ENCODE measurements at regions not wholly inside any gene's neighbourhood (a gene's known extent, or its start where the extent isn't known, plus 50 kb on each side); places are given as distances from the start of the nearest gene placed in this dataset.
"Not testable (repeated sequence)": the region's sequence is repeated elsewhere in the genome, so short reads cannot be mapped to it uniquely, and the experiment has no call there.

GRCh38 chr3:101999177-101999779, 150.0 kb downstream of the NFKBIZ start:
- DNase-seq: no peak

DNA sequence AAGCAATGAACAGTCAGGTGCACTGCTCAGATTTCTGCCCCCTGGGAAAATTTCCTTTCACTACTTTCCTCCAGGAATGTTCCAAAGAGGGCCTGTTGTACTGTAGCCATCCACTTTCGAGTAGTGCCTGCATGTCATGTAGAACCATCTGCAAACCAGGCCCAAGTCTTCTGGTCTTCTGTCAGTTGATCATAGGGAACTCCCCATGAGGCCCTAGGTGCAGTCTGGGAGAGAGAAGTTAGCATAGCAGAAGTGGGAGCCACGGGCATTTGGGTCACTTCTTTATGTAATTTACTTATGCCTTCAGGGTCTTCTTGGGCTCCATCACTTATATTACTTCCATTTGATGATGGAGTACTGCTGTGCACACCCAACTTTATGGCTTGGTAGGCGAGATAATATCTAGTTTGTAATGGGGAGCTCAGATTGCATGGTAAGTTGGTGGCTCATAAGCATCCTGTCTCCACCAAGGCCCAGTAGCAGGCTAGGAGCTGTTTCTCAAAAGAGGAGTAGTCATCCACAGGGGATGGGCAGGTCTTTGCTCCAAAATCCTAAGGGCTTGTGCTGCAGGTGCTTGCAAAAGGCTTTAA, 151.4 kb downstream of the NFKBIZ start:
- DNase-seq: no peak

GRCh38 chr3:102002056-102002455, 152.7 kb downstream of the NFKBIZ start:
- DNase-seq: no peak

DNA sequence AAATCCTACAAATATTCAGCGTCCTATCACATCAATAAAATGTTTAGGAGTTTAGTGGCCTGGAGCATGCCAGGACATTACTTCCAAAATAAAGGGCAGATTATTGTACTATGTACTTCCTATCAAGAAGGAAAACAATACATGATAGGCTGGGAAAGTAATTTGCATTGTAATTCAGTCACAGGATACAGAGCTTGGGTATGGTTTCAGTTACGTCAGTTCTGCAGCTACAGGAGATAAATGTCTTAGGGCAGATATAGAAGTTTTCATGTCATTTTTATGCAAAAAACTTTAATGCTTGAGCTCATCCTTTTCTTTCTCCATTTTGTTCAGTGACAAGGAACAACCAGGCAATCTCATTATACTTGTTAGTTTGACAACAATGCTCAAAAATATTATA, 155.2 kb downstream of the NFKBIZ start:
- DNase-seq: no peak

DNA sequence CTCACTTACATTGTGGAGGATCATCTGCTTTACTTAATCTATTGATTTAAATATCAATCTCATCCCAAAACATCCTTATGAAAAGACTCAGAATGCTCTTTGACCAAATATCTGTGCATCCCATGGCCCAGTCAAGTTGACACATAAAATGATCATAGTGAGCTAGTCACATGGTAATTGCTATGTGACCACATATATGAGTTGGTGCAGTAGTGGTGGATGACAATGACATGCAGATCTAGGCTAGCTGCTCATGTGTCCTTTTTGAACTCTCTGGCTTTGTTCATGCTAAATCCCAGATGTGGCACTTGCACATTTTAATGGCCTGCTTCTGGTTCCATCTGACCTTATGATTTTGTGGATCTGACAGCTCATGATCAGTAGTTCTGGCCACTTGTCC, 156.2 kb downstream of the NFKBIZ start:
- no peak for DNase-seq

DNA sequence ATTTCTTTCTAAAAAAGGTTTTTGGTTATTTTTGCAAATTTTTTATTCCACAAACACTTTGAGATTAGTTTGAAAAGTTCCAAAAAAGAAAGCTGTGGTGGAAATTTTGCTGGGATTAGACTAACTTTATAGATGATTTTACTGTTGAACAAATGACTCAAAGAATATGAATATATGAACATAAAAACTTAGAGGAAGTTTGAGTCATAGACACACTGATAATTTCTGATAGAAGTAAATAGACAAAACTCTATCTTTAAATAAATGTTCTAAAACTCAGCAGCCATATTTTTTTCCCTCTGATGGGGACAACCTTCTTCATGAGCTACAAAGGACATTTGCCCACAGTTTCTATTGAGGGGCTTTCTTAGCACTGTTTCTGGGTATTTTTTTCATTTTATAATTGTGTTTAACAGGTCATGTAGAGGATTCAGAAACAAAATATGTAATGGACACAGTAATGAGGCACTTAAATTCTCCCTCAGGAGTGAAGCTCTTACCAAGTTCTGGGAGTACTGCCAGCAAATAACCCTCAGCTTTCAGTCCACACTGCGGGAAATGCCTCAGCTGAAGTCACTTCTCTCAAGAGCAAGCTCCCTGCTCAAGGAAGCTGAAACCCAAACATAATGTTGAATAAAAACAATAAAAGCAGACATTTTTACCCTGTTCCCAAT, 157.6 kb downstream of the NFKBIZ start:
- DNase-seq: no peak

- DNase-seq: not testable (repeated sequence)
These were observed 159.1 kb downstream of the NFKBIZ start for GRCh38 chr3:102008436-102008835.

DNA sequence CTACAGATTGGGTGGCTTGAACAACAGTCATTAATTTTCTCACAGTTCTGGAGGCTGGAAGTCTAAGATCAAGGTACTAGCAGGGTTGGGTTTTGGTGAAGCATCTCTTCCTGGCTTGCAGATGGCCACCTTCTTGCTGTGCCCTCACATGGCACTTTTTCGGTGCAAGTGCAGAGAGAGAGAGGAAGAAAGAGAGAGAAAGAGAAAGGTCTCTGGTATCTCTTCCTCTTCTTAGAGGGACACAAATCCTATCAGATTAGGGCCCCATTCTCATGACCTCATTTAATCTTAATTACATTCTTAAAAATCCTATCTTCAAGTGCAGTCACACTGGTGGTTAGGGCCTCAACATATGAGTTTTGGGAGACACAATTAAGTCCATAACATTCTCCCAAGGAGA, 167.1 kb downstream of the NFKBIZ start:
- DNase-seq: no peak

DNA sequence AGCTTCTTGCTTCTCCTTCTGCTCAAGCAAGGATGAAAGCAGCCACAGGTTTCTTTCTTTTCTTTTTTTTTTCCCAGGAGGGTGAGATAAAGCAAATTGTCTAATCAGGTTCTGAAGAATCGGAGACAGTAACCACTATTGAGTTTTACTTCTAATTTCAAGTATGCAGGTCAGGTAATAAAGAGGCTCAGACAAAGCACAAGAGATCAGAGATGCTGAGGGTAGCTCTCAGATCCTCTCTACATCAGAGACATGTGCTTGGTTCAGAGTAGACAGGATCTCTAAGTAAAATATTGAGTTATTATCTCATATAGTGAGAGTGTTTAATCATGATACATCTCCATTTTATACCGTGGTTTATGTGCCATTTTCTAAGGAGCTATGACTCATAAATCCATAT, 168.5 kb downstream of the NFKBIZ start:
- no peak for DNase-seq

GRCh38 chr3:102018551-102018950, 169.2 kb downstream of the NFKBIZ start:
- DNase-seq: peak; percentile 11 to 40

- DNase-seq: no peak
These were observed 171.4 kb downstream of the NFKBIZ start for GRCh38 chr3:102020735-102021134.

DNA sequence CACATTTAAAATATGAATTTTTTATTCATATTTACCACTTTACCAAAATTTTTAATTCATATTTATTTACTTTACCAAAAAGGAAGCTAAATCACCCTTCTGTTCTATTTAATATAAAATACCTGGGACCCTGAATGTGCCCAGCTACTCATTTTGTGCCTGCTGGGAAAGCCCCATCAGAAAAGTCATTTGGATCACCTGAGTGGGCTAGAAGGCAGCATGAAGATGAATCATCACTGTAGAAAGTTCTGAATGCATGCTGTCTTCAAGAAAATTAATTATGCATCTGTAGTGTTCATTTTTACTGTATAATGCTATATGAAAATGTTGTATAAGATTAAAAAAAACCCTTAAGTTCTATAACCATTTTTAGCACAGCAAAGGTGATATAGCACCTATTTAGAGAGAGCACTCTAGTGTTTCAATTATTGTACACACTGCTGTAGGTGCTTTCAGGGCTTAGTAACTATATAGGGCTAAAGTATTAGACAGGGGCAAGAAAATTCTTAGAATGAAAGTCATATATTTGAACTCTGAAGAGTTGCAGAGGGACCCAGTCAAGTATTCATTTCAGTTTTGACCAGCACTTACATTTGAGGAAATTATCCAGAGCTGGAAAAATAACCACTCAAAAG, 175.1 kb downstream of the NFKBIZ start:
- DNase-seq: no peak

GRCh38 chr3:102025606-102026270, 176.4 kb downstream of the NFKBIZ start:
- no peak for DNase-seq

DNA sequence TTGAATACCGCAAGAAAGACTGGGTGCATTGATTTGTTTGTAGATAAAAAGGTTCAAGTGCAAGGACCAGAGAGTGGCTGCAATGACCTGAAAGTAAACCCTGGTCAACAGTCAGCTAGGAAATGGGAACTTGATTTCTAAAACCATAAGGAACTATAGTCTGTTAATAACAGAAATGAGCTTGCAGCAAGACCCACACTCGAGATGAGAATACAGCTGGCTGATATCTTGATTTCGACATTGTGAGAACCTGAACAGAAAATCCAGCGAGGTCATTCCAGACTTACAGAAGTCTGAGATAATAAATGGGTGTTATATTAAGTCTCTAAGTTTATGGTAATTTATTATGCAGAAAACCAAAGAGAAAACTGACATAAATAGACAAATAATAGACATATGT, 177.3 kb downstream of the NFKBIZ start:
- DNase-seq: no peak

DNA sequence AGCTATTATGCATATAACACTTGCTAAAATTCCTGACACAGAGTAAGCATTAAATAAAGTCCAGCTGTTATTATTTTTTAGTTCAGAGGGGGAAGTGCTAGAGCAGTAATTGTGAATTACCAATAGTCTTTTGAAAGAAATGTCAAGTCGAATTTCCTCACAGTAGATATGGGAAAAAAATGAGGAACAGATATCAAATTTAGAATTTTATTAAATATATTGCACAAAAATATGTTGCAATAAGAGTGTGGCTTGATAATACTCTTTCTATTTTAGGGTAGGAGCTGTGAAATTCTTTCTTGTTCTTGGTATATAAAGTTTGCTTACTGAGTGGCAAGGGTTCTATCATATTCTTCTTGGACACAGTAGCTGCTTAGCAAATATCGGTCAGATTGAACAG, 181.3 kb downstream of the NFKBIZ start:
- no peak for DNase-seq

DNA sequence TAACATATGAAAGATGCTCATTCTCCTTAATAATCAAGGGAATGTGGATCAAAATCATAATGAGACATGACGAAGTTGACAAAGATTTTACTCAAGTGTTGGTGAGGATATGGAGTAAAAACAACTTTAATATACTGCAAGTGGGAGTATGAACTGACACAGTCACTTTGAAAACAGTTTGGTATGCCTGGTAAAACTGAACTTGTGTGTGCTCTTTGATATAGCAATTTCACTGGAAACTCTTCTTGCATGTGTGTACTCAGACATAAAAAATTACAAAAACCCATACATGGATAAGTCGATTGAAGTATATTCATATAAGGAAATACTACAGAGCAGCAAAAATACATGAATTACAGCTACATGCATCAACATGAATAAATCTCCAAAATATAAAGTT, 182.5 kb downstream of the NFKBIZ start:
- DNase-seq: no peak

DNA sequence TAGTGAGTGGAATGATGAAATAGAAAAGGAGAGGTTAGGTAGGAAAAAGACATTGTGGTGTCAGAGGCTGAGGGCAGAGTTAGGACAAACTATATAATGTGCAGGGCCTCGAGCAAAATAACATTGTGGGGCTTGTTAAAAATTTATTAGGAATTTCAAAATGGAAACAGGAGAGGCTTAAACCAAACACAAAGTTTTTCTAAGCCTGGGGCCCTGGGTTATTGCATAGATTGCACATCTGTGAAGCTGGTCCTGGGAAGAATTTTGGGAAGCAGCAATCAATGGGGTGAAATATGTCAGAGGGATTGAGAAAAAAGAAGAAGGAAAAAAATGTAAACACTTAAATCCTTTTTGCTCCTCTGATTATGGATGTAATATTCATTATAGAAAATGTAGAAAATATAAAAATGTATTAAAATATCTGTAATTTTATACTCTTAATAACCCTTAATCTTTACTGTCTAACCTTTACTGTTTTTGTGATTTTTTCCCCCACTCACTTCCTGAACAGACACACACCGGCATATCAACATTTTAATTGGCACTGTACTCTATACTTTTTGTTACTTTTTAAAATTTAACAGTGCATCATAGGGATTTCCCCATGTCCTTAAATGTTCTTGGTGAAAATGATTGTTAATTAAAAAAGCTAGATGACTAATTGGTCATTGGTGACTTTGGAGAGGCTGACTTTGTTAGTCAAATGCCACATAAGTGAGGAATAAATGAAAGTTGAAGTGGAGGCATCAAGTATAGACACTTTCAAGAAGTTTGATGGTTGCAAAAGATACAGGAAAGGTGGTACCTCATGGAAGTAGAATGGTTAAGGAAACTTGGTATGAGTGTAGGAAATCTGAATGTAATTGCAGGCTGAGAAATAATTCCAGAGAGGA, 183.4 kb downstream of the NFKBIZ start:
- DNase-seq: no peak

GRCh38 chr3:102034639-102035451, 185.5 kb downstream of the NFKBIZ start:
- no peak for DNase-seq

DNA sequence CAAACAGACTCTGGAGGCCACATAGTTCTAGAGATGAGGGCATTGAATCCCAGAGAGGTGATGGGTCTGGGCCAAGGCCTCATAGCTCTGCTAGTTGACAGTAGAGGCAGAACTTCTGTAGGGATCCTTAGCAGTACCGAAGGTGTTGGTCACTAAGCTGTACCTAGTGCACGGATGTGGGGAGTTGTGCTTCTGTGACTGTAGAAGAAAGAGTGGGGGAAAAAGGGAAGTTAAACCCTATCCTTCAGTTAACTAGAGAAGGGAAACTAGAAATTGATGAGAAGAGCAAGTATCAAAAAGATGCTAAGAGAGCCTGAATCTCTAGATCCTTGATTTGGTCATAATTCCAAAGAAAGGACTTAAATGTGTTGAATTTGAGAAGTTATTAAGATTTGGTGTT, 186.7 kb downstream of the NFKBIZ start:
- DNase-seq: no peak

- no peak for DNase-seq
These were observed 187.2 kb downstream of the NFKBIZ start for GRCh38 chr3:102036472-102036871.

DNA sequence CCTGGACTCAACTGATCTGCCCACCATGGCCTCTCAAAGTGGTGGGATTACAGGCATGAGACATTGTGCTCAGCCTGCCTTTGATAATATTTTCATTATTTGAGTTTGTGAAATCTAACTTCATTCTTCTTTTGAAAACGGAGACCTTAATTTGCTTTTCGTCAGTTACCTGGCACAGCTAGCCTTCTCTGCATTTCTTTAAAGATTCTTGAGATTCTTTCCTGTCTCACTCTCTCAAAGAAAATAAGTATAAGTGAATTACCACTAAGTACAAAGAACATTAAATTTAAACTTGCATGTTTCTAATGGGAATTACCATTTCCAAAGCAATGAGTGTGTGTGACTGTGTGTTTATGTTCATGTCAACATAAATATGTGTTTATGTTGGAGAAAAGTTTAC, 187.9 kb downstream of the NFKBIZ start:
- DNase-seq: no peak

GRCh38 chr3:102037791-102038190, 188.5 kb downstream of the NFKBIZ start:
- no peak for DNase-seq
